Putamen (tissue), 1 donor: ENCODE measurements at regions not wholly inside any gene's neighbourhood (a gene's known extent, or its start where the extent isn't known, plus 50 kb on each side); places are given as distances from the start of the nearest gene placed in this dataset.

Experiments used
- DNase-seq: peaks from one replicate; pipeline ENCODE4 v3.0.0-alpha.2; 2016; ENCODE audit warnings: low spot score

GRCh38 chr4:125517831-125518230, 203.1 kb downstream of the FAT4 start:
- no peak for DNase-seq

- DNase-seq, result no peak
Measured at GRCh38 chr4:125518281-125518680, 203.5 kb downstream of the FAT4 start.

GRCh38 chr4:125519371-125520146, 204.8 kb downstream of the FAT4 start:
- no peak for DNase-seq

GRCh38 chr4:125520258-125520990, 205.7 kb downstream of the FAT4 start:
- no peak for DNase-seq

- no peak for DNase-seq
Measured at GRCh38 chr4:125522588-125522987, 207.8 kb downstream of the FAT4 start.

- no peak for DNase-seq
Measured at GRCh38 chr4:125522992-125523391, 208.2 kb downstream of the FAT4 start.

GRCh38 chr4:125526420-125526819, 211.7 kb downstream of the FAT4 start:
- DNase-seq, result no peak

- DNase-seq, result no peak
Measured at GRCh38 chr4:125527681-125528080, 212.9 kb downstream of the FAT4 start.

GRCh38 chr4:125529071-125529470, 214.3 kb downstream of the FAT4 start:
- DNase-seq, result no peak

- DNase-seq, result no peak
Measured at GRCh38 chr4:125538670-125539069, 223.9 kb downstream of the FAT4 start.

- DNase-seq, result no peak
Measured at GRCh38 chr4:125539691-125540090, 224.9 kb downstream of the FAT4 start.

- DNase-seq, result no peak
Measured at GRCh38 chr4:125541836-125542385, 227.2 kb downstream of the FAT4 start.

GRCh38 chr4:125546272-125546671, 231.5 kb downstream of the FAT4 start:
- no peak for DNase-seq

- no peak for DNase-seq
Measured at GRCh38 chr4:125547836-125548235, 233.1 kb downstream of the FAT4 start.

- DNase-seq, result no peak
Measured at GRCh38 chr4:125550769-125551168, 236.0 kb downstream of the FAT4 start.

- no peak for DNase-seq
Measured at GRCh38 chr4:125551466-125551865, 236.7 kb downstream of the FAT4 start.

- DNase-seq, result no peak
Measured at GRCh38 chr4:125551967-125552366, 237.2 kb downstream of the FAT4 start.

- DNase-seq, result no peak
Measured at GRCh38 chr4:125572601-125573000, 257.8 kb downstream of the FAT4 start.

- no peak for DNase-seq
Measured at GRCh38 chr4:125573368-125573767, 258.6 kb downstream of the FAT4 start.

GRCh38 chr4:125573786-125574185, 259.0 kb downstream of the FAT4 start:
- DNase-seq, result no peak

- DNase-seq, result no peak
Measured at GRCh38 chr4:125582302-125582701, 267.5 kb downstream of the FAT4 start.

GRCh38 chr4:125590158-125590557, 275.4 kb downstream of the FAT4 start:
- DNase-seq, result no peak

GRCh38 chr4:125591290-125591689, 276.5 kb downstream of the FAT4 start:
- DNase-seq, result no peak
